ENCODE measurements at regions not wholly inside any gene's neighbourhood (a gene's known extent, or its start where the extent isn't known, plus 50 kb on each side); places are given as distances from the start of the nearest gene placed in this dataset.

GRCh38 chr2:62591491-62591890 is 85.5 kb upstream of the TMEM17 start:
- POLR2A ChIA-PET (ENCODE audit: unreplicated experiment), result no interaction called here
- no peak overlapping the region for H3K4me2 ChIP-seq (ENCODE audit: low read depth, low read length)
- intact Hi-C loops (cut with micrococcal nuclease), result no loop called here
- H4K8ac ChIP-seq (ENCODE audit: low read depth in 2 of 2, low read length in 2 of 2), result no peak overlapping the region
- no peak overlapping the region for H2BK20ac ChIP-seq (ENCODE audit: low read depth, low read length)
- no peak overlapping the region for H3K27ac ChIP-seq (ENCODE audit: insufficient read depth, low read length)
- H4K5ac ChIP-seq (ENCODE audit: low read depth, low read length), result no peak overlapping the region
- no peak overlapping the region for H2BK15ac ChIP-seq (ENCODE audit: low read depth, low read length)
- H3K4ac ChIP-seq (ENCODE audit: low read depth, low read length), result no peak overlapping the region
- CTCF ChIA-PET, result no interaction called here
- peaks cover 5% of the 10 kb centered on the region for H3K9me1 ChIP-seq (ENCODE audit: insufficient read depth, low read length)
- no peak overlapping the region for H2BK5ac ChIP-seq (ENCODE audit: low read depth, low read length, poor library complexity, severe bottlenecking)
- H2AK9ac ChIP-seq (replicated peaks; ENCODE audit: low read depth, low read length, poor library complexity), result no peak overlapping the region
- no TSS peak for BruUV-seq (replicated peaks)
- H3K4me3 ChIP-seq (ENCODE audit: insufficient read depth, low read depth, low read length), result no peak overlapping the region
- no peak overlapping the region for H4K91ac ChIP-seq (ENCODE audit: insufficient read depth, low read depth, low read length)
- no CpG with 5 or more reads among the region's 1 CpG for WGBS, 2 experiments (ENCODE audit: extremely low coverage in 2 of 2, insufficient read length in 1 of 2)
- H3K18ac ChIP-seq (ENCODE audit: low read depth, low read length), result no peak overlapping the region
- H2BK120ac ChIP-seq (ENCODE audit: low read depth, low read length), result no peak overlapping the region
- H3K9me3 ChIP-seq (ENCODE audit: control insufficient read depth, insufficient read depth, low read length), result no peaks in the 10 kb centered on the region
- no peak overlapping the region for H3K23ac ChIP-seq (ENCODE audit: low read depth, low read length)
- H2AFZ ChIP-seq (replicated peaks; ENCODE audit: low read length, poor library complexity), result no peak overlapping the region
- no peaks in the 10 kb centered on the region for H4K20me1 ChIP-seq (ENCODE audit: insufficient read depth, low read length)
- no peak overlapping the region for H2AK5ac ChIP-seq (ENCODE audit: low read depth, low read length)
- no peaks in the 10 kb centered on the region for H3K27me3 ChIP-seq (ENCODE audit: control insufficient read depth, insufficient read depth, low read length)
- no peak for TF ChIP-seq FOS (IDR thresholded peaks at IDR 0.05; ENCODE audit: low read depth, low read length)
- no peak for TF ChIP-seq MXI1 (IDR thresholded peaks at IDR 0.05; ENCODE audit: borderline replicate concordance, low read depth, low read length)
- no peak for TF ChIP-seq RCOR1 (IDR thresholded peaks at IDR 0.05; ENCODE audit: insufficient replicate concordance, low read length)
- TF ChIP-seq CHD1 (IDR thresholded peaks at IDR 0.05; ENCODE audit: low read depth, low read length), result no peak
- TF ChIP-seq POLR2A (IDR thresholded peaks at IDR 0.05; ENCODE audit: low read depth, low read length), result no peak
- no peak for TF ChIP-seq ELK1 (IDR thresholded peaks at IDR 0.05; ENCODE audit: borderline replicate concordance, low read depth, low read length)
- no peak for TF ChIP-seq SMC3 (IDR thresholded peaks at IDR 0.05; ENCODE audit: low read depth, low read length)
- no peak for TF ChIP-seq CEBPB (IDR thresholded peaks at IDR 0.05; ENCODE audit: low read depth, low read length)
- TF ChIP-seq BHLHE40 (IDR thresholded peaks at IDR 0.05; ENCODE audit: low read depth, low read length), result no peak
- no peak for TF ChIP-seq RAD21 (IDR thresholded peaks at IDR 0.05; ENCODE audit: low read length)
- no peak for TF ChIP-seq MAFK (IDR thresholded peaks at IDR 0.05; ENCODE audit: low read depth, low read length)
- no peak for TF ChIP-seq MAZ (IDR thresholded peaks at IDR 0.05; ENCODE audit: borderline replicate concordance, low read depth, low read length)
- TF ChIP-seq USF2 (IDR thresholded peaks at IDR 0.05; ENCODE audit: low read depth, low read length), result no peak
- TF ChIP-seq RFX5 (IDR thresholded peaks at IDR 0.05; ENCODE audit: low read depth, low read length), result no peak
- ATAC-seq (ENCODE audit: low read depth) (no peak), DNase-seq (no peak)
- H3K14ac ChIP-seq (replicated peaks; ENCODE audit: low read depth, low read length), result no peak overlapping the region
- no peak overlapping the region for H3K56ac ChIP-seq (ENCODE audit: extremely low read depth, insufficient read depth, low read length)
- in situ Hi-C loops (cut with MboI; ENCODE audit: low sequenced_read_pairs), result no loop called here
- H3K4me1 ChIP-seq (ENCODE audit: control insufficient read depth, insufficient read depth, low read length), result peaks cover 11% of the 10 kb centered on the region
- dilution Hi-C loops (cut with HindIII; ENCODE audit: low sequenced_read_pairs, unreplicated experiment), result no loop called here
- no peak overlapping the region for H3K9ac ChIP-seq (ENCODE audit: low read depth, low read length)
- no peaks in the 10 kb centered on the region for H3K36me3 ChIP-seq (ENCODE audit: control insufficient read depth, insufficient read depth, low read length)
- no peaks in the 10 kb centered on the region for H3K79me1 ChIP-seq (ENCODE audit: low read depth in 1 of 2, low read length in 2 of 2)

Data from IMR-90 (cell line).